ENCODE measurements at regions not wholly inside any gene's neighbourhood (a gene's known extent, or its start where the extent isn't known, plus 50 kb on each side); places are given as distances from the start of the nearest gene placed in this dataset.

GRCh38 chr16:59259074-59259949 is 525.2 kb upstream of the GOT2 start:
- DNase-seq, result no peak

- DNase-seq, result no peak
Observed at GRCh38 chr16:59252317-59252716, 518.2 kb upstream of the GOT2 start.

GRCh38 chr16:59249011-59249410 is 514.9 kb upstream of the GOT2 start:
- no peak for DNase-seq

GRCh38 chr16:59242556-59242955 is 508.4 kb upstream of the GOT2 start:
- DNase-seq, result no peak

- DNase-seq, result no peak
Observed at GRCh38 chr16:59238246-59238645, 504.1 kb upstream of the GOT2 start.

GRCh38 chr16:59236804-59237458 is 502.8 kb upstream of the GOT2 start:
- DNase-seq, result no peak

GRCh38 chr16:59224401-59224800 is 490.3 kb upstream of the GOT2 start:
- no peak for DNase-seq

- no peak for DNase-seq
Observed at GRCh38 chr16:59220011-59220410, 485.9 kb upstream of the GOT2 start.

GRCh38 chr16:59216291-59216690 is 482.2 kb upstream of the GOT2 start:
- DNase-seq, result no peak

- DNase-seq, result no peak
Observed at GRCh38 chr16:59214455-59214854, 480.3 kb upstream of the GOT2 start.

GRCh38 chr16:59213952-59214351 is 479.8 kb upstream of the GOT2 start:
- no peak for DNase-seq

- no peak for DNase-seq
Observed at GRCh38 chr16:59212492-59213024, 478.4 kb upstream of the GOT2 start.

- DNase-seq, result no peak
Observed at GRCh38 chr16:59210955-59211541, 476.9 kb upstream of the GOT2 start.

GRCh38 chr16:59205403-59205802 is 471.3 kb upstream of the GOT2 start:
- DNase-seq, result no peak

- DNase-seq, result no peak
Observed at GRCh38 chr16:59204589-59204988, 470.5 kb upstream of the GOT2 start.

GRCh38 chr16:59202233-59202862 is 468.2 kb upstream of the GOT2 start:
- no peak for DNase-seq

GRCh38 chr16:59201821-59202220 is 467.7 kb upstream of the GOT2 start:
- DNase-seq, result no peak

- no peak for DNase-seq
Observed at GRCh38 chr16:59201160-59201559, 467.0 kb upstream of the GOT2 start.

GRCh38 chr16:59198487-59198886 is 464.4 kb upstream of the GOT2 start:
- DNase-seq, result no peak

- no peak for DNase-seq
Observed at GRCh38 chr16:59195242-59195641, 461.1 kb upstream of the GOT2 start.

- no peak for DNase-seq
Observed at GRCh38 chr16:59193637-59194036, 459.5 kb upstream of the GOT2 start.

- DNase-seq, result no peak
Observed at GRCh38 chr16:59192551-59193199, 458.6 kb upstream of the GOT2 start.

GRCh38 chr16:59190731-59191130 is 456.6 kb upstream of the GOT2 start:
- no peak for DNase-seq

All from HCEC 1CT (cell line).